GM21528 (cell line): ENCODE measurements at regions not wholly inside any gene's neighbourhood (a gene's known extent, or its start where the extent isn't known, plus 50 kb on each side); places are given as distances from the start of the nearest gene placed in this dataset.

Source experiments
- ATAC-seq: cut with Tn5 transposase; IDR thresholded peaks from one replicate; pipeline ENCODE4 v1.9.1; 2021; ENCODE audit warnings: mild to moderate bottlenecking, moderate library complexity; ENCODE audit not compliant: unreplicated experiment, low FRiP score

DNA sequence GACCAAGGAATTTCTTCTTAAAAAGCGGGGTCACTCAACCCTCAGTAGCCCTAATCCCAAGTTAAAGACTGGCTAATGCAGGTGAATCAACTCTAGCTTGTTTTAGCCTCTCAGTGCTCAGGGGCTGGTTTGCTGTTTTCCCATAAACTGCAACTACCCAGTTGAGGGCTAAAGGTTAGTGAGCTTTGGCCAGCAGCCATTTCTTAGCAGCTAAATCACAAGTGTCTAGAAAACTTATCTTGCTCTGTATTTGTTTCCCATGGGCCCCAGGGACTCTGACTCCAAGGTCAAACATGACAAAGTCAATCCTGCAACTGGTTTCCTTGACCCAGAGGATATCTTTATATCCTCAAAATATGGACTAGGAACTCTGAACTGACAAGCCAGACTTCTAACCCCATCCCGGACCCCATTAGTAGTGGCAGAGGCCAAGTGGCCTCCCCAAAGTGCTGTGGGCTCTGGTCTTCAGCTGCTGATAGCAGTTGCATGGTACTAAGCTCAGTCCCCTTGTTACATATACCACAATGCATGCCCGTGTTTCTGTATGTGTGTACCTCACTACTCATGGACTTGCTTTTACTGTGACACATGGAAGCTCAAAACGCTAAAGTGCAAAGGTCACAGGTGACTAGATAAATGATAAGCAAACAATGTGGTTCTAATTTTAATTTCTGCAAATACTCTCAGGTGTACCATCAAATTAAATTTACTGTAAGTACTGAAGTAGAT, 793.0 kb upstream of the IGFBP3 start:
- ATAC-seq, result no peak

DNA sequence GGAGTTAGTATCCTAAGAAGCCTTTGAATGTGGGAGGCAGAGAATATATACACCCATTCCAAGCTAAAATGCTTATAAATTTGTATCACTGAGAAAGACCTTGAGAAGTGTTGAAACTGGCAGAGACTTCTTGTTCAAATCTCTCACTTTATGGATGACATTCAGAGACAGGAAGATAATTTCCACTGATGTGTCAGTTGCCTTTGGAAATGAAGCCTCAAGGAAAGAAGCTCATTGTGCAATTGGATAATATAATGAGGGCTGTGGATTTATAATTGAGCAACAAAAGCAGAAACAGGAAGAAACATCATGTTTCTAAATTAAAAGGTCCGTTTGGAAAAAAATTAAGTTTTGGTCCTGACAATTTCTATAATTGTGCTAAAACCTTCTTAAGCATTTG, 789.9 kb upstream of the IGFBP3 start:
- no peak for ATAC-seq

DNA sequence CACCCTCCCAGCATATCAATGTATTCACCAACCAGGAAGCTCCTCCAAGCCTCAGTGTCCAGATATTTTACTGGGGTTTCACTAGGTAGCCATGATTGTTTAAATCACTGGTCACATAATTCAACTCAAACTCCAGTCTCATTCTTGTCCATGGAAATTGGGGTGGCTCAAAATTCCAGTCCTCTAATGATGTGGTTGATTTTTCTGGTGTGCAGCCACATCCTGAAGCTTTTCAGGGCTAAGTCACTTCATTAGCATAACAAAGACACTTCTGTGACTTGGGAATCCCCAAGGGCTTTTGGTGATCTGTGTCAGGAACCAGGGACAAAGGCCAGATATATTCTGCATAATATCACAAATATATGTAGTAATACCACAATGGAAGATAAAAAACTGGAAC, 786.9 kb upstream of the IGFBP3 start:
- no peak for ATAC-seq

- no peak for ATAC-seq
Measured at GRCh38 chr7:46705386-46706255, 784.5 kb upstream of the IGFBP3 start.

- ATAC-seq, result no peak
Measured at GRCh38 chr7:46696741-46697140, 775.7 kb upstream of the IGFBP3 start.

- ATAC-seq, result no peak
Measured at GRCh38 chr7:46695051-46695708, 774.1 kb upstream of the IGFBP3 start.

DNA sequence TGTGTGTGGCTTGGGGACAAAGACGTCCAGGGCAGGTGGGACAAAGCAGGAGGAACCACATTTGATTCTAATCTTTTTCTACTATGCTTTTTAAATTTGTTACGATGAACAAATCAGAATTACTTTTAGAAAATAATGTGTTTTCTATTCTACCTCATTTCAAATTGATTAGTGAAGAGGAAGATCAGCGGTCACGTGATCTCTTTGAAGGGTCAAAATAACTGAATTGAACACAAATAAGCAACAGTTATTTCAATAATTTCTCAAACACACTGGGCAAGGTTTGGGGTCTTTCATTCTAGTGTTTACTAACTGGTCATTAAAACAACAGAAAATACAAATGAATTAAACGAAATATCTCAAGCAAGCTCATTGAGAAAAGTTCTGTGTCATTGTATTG, 773.0 kb upstream of the IGFBP3 start:
- no peak for ATAC-seq

DNA sequence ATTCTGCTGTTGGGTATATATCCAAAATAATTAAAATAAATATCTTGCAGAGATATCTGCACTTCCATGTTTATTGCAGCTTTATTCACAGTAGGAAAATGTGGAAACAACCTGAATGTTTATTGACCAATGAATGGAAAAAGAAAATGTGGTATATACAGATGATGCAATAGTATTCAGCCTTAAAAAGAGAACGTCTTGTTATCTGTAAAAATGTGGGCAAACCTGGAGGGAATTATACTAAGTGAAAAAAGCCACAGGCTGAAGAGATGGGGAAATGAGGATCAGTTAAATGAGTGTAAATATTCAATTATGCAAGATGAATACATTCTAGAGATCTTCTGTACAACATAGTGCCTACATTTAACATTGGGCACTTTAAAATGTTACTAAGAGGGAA, 766.1 kb upstream of the IGFBP3 start:
- no peak for ATAC-seq

GRCh38 chr7:46685051-46685450, 764.0 kb upstream of the IGFBP3 start:
- no peak for ATAC-seq

- no peak for ATAC-seq
Measured at GRCh38 chr7:46682836-46683624, 762.0 kb upstream of the IGFBP3 start.

- ATAC-seq, result no peak
Measured at GRCh38 chr7:46681865-46682503, 760.9 kb upstream of the IGFBP3 start.

- no peak for ATAC-seq
Measured at GRCh38 chr7:46680147-46680546, 759.1 kb upstream of the IGFBP3 start.

- ATAC-seq, result no peak
Measured at GRCh38 chr7:46679671-46680070, 758.6 kb upstream of the IGFBP3 start.

GRCh38 chr7:46678421-46678820, 757.3 kb upstream of the IGFBP3 start:
- ATAC-seq, result no peak

GRCh38 chr7:46675456-46675855, 754.4 kb upstream of the IGFBP3 start:
- no peak for ATAC-seq

GRCh38 chr7:46672861-46673260, 751.8 kb upstream of the IGFBP3 start:
- no peak for ATAC-seq

DNA sequence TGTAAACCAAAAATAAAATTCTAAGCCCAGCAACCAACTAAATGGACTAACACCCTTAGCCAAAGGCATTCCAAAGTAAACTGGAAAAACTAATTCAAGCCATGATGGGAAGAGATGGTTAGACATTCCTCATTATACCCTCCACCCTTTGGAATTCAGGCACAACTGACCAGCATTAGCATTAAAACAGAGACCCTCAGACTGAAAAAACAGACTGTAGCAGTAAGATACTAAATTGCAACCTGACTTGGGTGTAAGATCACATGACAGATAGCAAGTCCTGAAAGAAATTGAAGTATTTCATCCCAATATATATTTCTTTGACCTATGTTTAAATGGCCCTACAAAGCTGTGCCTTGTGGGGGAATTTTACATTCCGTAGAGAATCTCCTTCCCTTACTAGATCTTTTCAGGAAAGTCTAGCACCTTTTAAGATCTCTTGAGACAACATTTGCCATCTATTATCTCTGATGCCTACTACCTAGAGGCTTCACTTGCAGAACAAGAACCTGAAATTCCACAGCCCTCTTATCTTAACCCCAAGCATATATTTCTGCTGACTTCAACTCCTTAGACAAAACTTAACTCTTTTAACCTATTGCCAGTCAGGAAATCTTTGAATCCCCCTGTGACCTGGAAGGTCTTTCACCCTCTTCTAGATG, 750.2 kb upstream of the IGFBP3 start:
- ATAC-seq, result no peak

DNA sequence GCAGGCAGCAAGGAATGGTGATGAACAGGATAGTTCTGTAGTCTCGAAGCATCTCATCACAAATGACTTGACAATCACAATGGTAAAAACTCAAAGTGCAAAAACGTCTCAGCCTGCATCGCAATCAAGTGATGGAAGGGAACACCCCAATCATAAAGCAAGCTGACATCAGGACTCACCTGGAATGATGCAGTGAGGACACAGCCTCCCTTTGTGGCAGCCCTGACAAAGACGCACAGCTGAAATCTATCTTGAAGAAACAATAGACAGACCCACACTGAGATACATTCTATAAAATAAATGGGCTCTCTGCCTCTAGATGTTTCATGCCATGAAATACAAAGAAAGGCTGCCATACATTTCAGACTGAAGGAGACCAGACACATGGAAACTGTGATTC, 748.0 kb upstream of the IGFBP3 start:
- ATAC-seq, result no peak

GRCh38 chr7:46664453-46664852, 743.4 kb upstream of the IGFBP3 start:
- no peak for ATAC-seq

DNA sequence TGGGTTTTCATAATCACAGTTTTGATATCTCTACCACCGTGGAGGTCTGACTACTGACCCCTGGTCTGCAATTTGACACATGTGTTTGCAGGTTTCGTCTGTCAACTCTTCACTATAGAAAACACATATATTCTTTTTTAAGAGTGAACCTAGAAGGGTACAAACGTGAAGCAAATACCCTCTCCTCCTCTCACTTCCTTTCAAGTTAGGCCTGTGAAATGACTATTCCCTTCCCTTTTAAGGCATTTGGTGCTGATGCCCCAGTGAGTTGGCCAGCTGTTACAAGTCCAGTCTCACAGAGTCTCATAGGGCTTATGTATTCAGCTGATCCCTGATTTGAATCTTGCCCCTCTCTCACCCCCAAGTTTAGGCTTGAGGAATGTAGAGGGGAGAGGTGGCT, 742.0 kb upstream of the IGFBP3 start:
- ATAC-seq, result no peak
